ENCODE measurements at regions not wholly inside any gene's neighbourhood (a gene's known extent, or its start where the extent isn't known, plus 50 kb on each side); places are given as distances from the start of the nearest gene placed in this dataset.

DNA sequence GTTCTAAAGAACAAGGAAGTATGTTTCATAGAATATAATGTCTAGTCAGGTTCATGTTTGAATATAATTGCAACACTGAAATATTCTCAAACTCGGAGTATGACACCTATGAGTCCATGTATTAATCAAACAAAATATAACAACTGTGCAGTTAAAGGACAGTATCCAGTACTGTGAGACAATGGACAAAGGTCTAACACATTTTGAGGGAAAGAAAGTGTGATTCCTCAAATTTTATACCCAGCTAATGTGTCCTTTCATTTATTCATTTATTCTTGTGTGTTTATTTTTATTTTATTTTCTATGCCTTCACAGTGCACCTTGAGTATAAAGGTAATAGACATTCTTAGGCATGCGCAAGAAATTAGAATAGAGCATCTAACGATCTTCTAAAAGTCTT, 401.0 kb upstream of the ZFHX3 start:
- TF ChIP-seq, protein P1, sequence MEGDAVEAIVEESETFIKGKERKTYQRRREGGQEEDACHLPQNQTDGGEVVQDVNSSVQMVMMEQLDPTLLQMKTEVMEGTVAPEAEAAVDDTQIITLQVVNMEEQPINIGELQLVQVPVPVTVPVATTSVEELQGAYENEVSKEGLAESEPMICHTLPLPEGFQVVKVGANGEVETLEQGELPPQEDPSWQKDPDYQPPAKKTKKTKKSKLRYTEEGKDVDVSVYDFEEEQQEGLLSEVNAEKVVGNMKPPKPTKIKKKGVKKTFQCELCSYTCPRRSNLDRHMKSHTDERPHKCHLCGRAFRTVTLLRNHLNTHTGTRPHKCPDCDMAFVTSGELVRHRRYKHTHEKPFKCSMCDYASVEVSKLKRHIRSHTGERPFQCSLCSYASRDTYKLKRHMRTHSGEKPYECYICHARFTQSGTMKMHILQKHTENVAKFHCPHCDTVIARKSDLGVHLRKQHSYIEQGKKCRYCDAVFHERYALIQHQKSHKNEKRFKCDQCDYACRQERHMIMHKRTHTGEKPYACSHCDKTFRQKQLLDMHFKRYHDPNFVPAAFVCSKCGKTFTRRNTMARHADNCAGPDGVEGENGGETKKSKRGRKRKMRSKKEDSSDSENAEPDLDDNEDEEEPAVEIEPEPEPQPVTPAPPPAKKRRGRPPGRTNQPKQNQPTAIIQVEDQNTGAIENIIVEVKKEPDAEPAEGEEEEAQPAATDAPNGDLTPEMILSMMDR (IDR thresholded peaks at IDR 0.05; ENCODE audit: low read depth, low read length, poor library complexity, severe bottlenecking), result no peak
- no peak for TF ChIP-seq EZH2phosphoT487 (IDR thresholded peaks at IDR 0.05; ENCODE audit: borderline replicate concordance, low read length)

Measured in DOHH2 (cell line).